ENCODE measurements at regions not wholly inside any gene's neighbourhood (a gene's known extent, or its start where the extent isn't known, plus 50 kb on each side); places are given as distances from the start of the nearest gene placed in this dataset.

GRCh38 chrX:8105531-8105930 lies 65.5 kb downstream of the VCX2 start:
- Histone ChIP-seq H3K27ac (ENCODE audit: low read length) (no peak overlapping the region), H3K4me1 (ENCODE audit: control insufficient read depth, insufficient read depth, low read length) (no peaks in the 10 kb centered on the region), H3K9me3 (ENCODE audit: control insufficient read depth, insufficient read depth, low read depth, low read length) (no peaks in the 10 kb centered on the region), H3K36me3 (ENCODE audit: control insufficient read depth, insufficient read depth, low read length) (no peaks in the 10 kb centered on the region), H3K27me3 (ENCODE audit: control insufficient read depth, insufficient read depth, low read length) (no peaks in the 10 kb centered on the region), H3K4me3 (ENCODE audit: low read depth in 2 of 2, low read length in 2 of 2) (no peak overlapping the region)
- CTCF ChIA-PET = no interaction called here
- no peak for DNase-seq (ENCODE audit: low read depth, low spot score)
- in situ Hi-C loops (cut with HindIII; ENCODE audit: low pct_unique_long_range_greater_than_20kb, low sequenced_read_pairs) = no loop called here
- ATAC-seq = no peak
- intact Hi-C loops (cut with micrococcal nuclease; ENCODE audit: unreplicated experiment) = no loop called here
- BruUV-seq (replicated peaks) = no TSS peak
- TF ChIP-seq POLR2AphosphoS5 (IDR thresholded peaks at IDR 0.05; ENCODE audit: low read depth, low read length) (no peak), SIN3A (IDR thresholded peaks at IDR 0.05; ENCODE audit: borderline replicate concordance, insufficient read depth, low read depth, low read length) (no peak), REST (IDR thresholded peaks at IDR 0.05; ENCODE audit: insufficient read depth in 1 of 2, low read depth in 2 of 2, low read length in 1 of 2) (no peak), CTCF (IDR thresholded peaks at IDR 0.05) (no peak), TCF7L2 (IDR thresholded peaks at IDR 0.05; ENCODE audit: low read depth, low read length) (no peak)
- POLR2A ChIA-PET = no interaction called here

- no peak for TF ChIP-seq TCF7L2 (IDR thresholded peaks at IDR 0.05; ENCODE audit: low read depth, low read length)
- TF ChIP-seq CTCF (IDR thresholded peaks at IDR 0.05) = no peak
- no peak for TF ChIP-seq POLR2AphosphoS5 (IDR thresholded peaks at IDR 0.05; ENCODE audit: low read depth, low read length)
- no peak for TF ChIP-seq REST (IDR thresholded peaks at IDR 0.05; ENCODE audit: insufficient read depth in 1 of 2, low read depth in 2 of 2, low read length in 1 of 2)
- TF ChIP-seq SIN3A (IDR thresholded peaks at IDR 0.05; ENCODE audit: borderline replicate concordance, insufficient read depth, low read depth, low read length) = no peak
- no peaks in the 10 kb centered on the region for H3K9me3 ChIP-seq (ENCODE audit: control insufficient read depth, insufficient read depth, low read depth, low read length)
- DNase-seq (ENCODE audit: low read depth, low spot score) (no peak), ATAC-seq (no peak)
- BruUV-seq (replicated peaks) = no TSS peak
- in situ Hi-C loops (cut with HindIII; ENCODE audit: low pct_unique_long_range_greater_than_20kb, low sequenced_read_pairs) (no loop called here), intact Hi-C loops (cut with micrococcal nuclease; ENCODE audit: unreplicated experiment) (no loop called here)
- H3K36me3 ChIP-seq (ENCODE audit: control insufficient read depth, insufficient read depth, low read length) = no peaks in the 10 kb centered on the region
- H3K4me3 ChIP-seq (ENCODE audit: low read depth in 2 of 2, low read length in 2 of 2) = no peak overlapping the region
- ChIA-PET POLR2A (no interaction called here), CTCF (no interaction called here)
- no peak overlapping the region for H3K27ac ChIP-seq (ENCODE audit: low read length)
- no peaks in the 10 kb centered on the region for H3K27me3 ChIP-seq (ENCODE audit: control insufficient read depth, insufficient read depth, low read length)
- H3K4me1 ChIP-seq (ENCODE audit: control insufficient read depth, insufficient read depth, low read length) = no peaks in the 10 kb centered on the region
Observed at GRCh38 chrX:8103655-8104054, 67.4 kb downstream of the VCX2 start.
